OCI-LY1 (cell line): ENCODE measurements at regions not wholly inside any gene's neighbourhood (a gene's known extent, or its start where the extent isn't known, plus 50 kb on each side); places are given as distances from the start of the nearest gene placed in this dataset.

ENCODE experiments used
- EZH2 ChIP-seq: fragments of 200-600 bp; sonication (generic), shearing (Covaris generic); IDR thresholded peaks from 2 replicates; pipeline ENCODE4 v1.8.0; 2017; ENCODE audit warnings: borderline replicate concordance, mixed run types, mild to moderate bottlenecking, antibody characterized with exemption, low read length, moderate library complexity, mixed read lengths
- TF ChIP-seq, protein P1 (sequence below): fragments of 200-600 bp; sonication (generic), shearing (Covaris generic); IDR thresholded peaks from 2 replicates; pipeline ENCODE4 v1.5.1; 2017; ENCODE audit warnings: mild to moderate bottlenecking, antibody characterized with exemption, low read length, moderate library complexity, mixed read lengths

DNA sequence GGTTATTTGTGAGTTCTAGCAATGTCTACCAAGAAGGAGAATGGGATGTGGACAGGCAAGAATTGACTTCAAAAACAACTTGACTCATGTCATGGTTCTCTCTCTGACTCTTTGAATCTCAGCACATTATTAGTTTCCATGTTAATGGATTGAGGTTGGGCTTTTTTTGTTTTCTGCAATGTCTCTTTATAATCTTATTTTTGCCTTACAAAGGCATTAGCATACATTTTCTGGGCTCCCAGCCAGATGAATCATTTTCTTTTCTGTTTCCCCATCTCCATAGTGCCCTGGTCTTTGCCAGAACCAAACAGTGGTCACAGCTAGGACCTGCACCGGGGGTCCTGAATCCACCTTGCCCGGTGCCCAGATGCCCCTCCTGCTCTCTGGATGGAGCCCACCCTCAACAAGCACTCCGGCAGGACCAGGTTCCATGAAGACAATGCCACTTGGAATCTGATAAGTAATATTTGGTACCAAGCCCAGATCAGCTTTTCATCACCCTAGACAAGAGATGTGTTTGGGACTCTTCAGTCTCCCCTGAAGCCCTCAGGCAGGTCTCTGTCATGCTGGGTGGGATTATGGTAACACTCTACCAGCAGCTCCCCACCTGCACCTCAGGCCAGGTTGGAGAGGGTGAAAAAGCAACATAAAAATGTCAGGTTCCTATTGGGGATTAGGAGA, 266.7 kb upstream of the SULF2 start:
- TF ChIP-seq, protein P1, sequence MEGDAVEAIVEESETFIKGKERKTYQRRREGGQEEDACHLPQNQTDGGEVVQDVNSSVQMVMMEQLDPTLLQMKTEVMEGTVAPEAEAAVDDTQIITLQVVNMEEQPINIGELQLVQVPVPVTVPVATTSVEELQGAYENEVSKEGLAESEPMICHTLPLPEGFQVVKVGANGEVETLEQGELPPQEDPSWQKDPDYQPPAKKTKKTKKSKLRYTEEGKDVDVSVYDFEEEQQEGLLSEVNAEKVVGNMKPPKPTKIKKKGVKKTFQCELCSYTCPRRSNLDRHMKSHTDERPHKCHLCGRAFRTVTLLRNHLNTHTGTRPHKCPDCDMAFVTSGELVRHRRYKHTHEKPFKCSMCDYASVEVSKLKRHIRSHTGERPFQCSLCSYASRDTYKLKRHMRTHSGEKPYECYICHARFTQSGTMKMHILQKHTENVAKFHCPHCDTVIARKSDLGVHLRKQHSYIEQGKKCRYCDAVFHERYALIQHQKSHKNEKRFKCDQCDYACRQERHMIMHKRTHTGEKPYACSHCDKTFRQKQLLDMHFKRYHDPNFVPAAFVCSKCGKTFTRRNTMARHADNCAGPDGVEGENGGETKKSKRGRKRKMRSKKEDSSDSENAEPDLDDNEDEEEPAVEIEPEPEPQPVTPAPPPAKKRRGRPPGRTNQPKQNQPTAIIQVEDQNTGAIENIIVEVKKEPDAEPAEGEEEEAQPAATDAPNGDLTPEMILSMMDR = no peak
- no peak for TF ChIP-seq EZH2
